PFSK-1 (cell line): ENCODE measurements at regions not wholly inside any gene's neighbourhood (a gene's known extent, or its start where the extent isn't known, plus 50 kb on each side); places are given as distances from the start of the nearest gene placed in this dataset.

Source experiments
- FOXP2 ChIP-seq: optimal IDR thresholded peaks from 2 replicates; pipeline ENCODE3; 2011; ENCODE audit warnings: borderline replicate concordance, control low read depth, inconsistent platforms; ENCODE audit not compliant: insufficient read depth; ENCODE audit errors: extremely low read length, extremely low read depth
- POLR2AphosphoS5 ChIP-seq: IDR thresholded peaks from 2 replicates; pipeline ENCODE4 v1.6.1; 2012; ENCODE audit warnings: low read depth, mild to moderate bottlenecking, control low read depth, low read length, moderate library complexity
- REST ChIP-seq, 2 experiments: IDR thresholded peaks; 2 replicates each; pipeline versions ENCODE4 v1.6.1 to v1.8.0; 2011 to 2012; ENCODE audit warnings: low read depth in 2 of 2, low read length in 2 of 2, control low read depth in 1 of 2, inconsistent platforms in 1 of 2, mild to moderate bottlenecking in 1 of 2, moderate library complexity in 1 of 2; ENCODE audit not compliant: insufficient read depth in 1 of 2
- SIN3A ChIP-seq: IDR thresholded peaks from 2 replicates; pipeline ENCODE4 v1.6.1; 2012; ENCODE audit warnings: mild to moderate bottlenecking, low read length, moderate library complexity, borderline replicate concordance; ENCODE audit not compliant: insufficient read depth
- TAF1 ChIP-seq: IDR thresholded peaks from 2 replicates; pipeline ENCODE4 v1.6.1; 2012; ENCODE audit warnings: low read length, control low read depth, borderline replicate concordance; ENCODE audit not compliant: insufficient read depth

GRCh38 chr12:93198086-93198485, 179.6 kb upstream of the NUDT4 start:
- TF ChIP-seq FOXP2 (no peak), SIN3A (no peak), POLR2AphosphoS5 (no peak), REST (IDR thresholded peaks at IDR 0.05; ENCODE audit: insufficient read depth in 1 of 2, low read depth in 2 of 2, low read length in 2 of 2) (no peak), TAF1 (no peak)

- TF ChIP-seq POLR2AphosphoS5, result no peak
- no peak for TF ChIP-seq TAF1
- no peak for TF ChIP-seq REST (IDR thresholded peaks at IDR 0.05; ENCODE audit: insufficient read depth in 1 of 2, low read depth in 2 of 2, low read length in 2 of 2)
- TF ChIP-seq SIN3A, result no peak
Measured at GRCh38 chr12:93199831-93200236, 177.9 kb upstream of the NUDT4 start.

DNA sequence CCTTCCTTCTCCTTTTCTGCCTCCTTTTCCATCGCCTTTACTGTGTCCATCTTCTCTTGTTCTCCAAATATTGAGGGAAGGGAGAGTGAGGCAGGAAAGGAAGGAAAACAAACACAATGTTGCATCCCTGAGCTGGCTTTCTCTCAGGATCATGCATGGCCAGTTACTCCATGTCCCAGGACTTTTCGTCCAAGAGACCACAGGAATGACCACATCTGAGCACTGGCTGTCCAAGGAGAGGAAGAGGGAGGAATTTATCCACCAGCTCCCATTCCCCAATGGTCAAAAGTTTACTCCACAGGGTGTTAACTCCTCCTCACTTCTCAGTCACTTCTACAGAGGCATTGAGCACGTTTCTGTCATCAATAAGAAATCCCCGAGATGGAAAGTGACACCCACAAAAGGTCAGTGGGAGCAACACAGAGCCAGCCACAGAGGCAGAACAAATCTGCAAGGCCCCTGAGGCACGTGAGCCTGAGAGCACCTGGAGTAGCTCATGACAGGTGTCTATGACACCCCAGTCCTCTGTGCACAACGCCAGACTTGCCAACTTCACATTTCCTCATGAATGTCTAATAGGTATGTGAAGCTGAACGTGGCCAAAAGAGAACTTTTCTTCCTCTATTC, 177.3 kb upstream of the NUDT4 start:
- no peak for TF ChIP-seq SIN3A
- TF ChIP-seq FOXP2, result no peak
- no peak for TF ChIP-seq POLR2AphosphoS5
- TF ChIP-seq REST (IDR thresholded peaks at IDR 0.05; ENCODE audit: insufficient read depth in 1 of 2, low read depth in 2 of 2, low read length in 2 of 2), result no peak
- no peak for TF ChIP-seq TAF1

- TF ChIP-seq TAF1 (no peak), POLR2AphosphoS5 (no peak), FOXP2 (no peak), REST (IDR thresholded peaks at IDR 0.05; ENCODE audit: insufficient read depth in 1 of 2, low read depth in 2 of 2, low read length in 2 of 2) (no peak), SIN3A (no peak)
Measured at GRCh38 chr12:93201990-93202389, 175.7 kb upstream of the NUDT4 start.

DNA sequence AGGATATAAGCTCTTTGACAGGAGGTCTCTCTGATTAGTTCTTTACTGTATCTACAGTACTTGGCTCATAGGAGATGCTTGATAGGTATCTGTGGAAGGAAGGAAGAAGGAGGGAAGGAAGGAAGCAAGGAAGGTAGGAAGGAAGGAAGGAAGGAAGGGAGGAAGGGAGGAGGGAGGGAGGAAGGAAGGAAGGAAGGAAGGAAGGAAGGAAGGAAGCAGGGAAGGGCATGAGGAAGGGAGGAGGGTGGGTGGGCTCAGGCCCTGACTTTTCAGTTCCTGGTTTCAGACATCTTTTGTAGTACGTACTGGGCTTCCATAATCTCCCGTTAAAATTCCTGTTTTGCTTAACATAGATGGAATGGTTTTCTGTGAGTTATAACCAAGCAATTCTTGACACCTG, 175.0 kb upstream of the NUDT4 start:
- TF ChIP-seq TAF1, result no peak
- TF ChIP-seq POLR2AphosphoS5, result no peak
- no peak for TF ChIP-seq REST (IDR thresholded peaks at IDR 0.05; ENCODE audit: insufficient read depth in 1 of 2, low read depth in 2 of 2, low read length in 2 of 2)
- TF ChIP-seq FOXP2, result no peak
- no peak for TF ChIP-seq SIN3A
